PC-3 (cell line): ENCODE measurements at regions not wholly inside any gene's neighbourhood (a gene's known extent, or its start where the extent isn't known, plus 50 kb on each side); places are given as distances from the start of the nearest gene placed in this dataset.

Source experiments
- EZH2 ChIP-seq: fragments of 300-600 bp; sonication (generic); IDR thresholded peaks from one replicate; pipeline ENCODE4 v1.6.1; 2017; ENCODE audit warnings: antibody characterized with exemption, mild to moderate bottlenecking, low read length; ENCODE audit not compliant: unreplicated experiment
- EZH2phosphoT487 ChIP-seq: fragments of 300-600 bp; sonication (generic); IDR thresholded peaks from 2 replicates; pipeline ENCODE4 v1.6.1; 2018; ENCODE audit warnings: mild to moderate bottlenecking, antibody characterized with exemption, low read length, borderline replicate concordance
- TF ChIP-seq, protein P1 (sequence below): fragments of 300-600 bp; sonication (generic); conservative IDR thresholded peaks from 2 replicates; pipeline ENCODE4 v1.5.1; 2017; ENCODE audit warnings: antibody characterized with exemption, low read depth, mild to moderate bottlenecking, low read length

DNA sequence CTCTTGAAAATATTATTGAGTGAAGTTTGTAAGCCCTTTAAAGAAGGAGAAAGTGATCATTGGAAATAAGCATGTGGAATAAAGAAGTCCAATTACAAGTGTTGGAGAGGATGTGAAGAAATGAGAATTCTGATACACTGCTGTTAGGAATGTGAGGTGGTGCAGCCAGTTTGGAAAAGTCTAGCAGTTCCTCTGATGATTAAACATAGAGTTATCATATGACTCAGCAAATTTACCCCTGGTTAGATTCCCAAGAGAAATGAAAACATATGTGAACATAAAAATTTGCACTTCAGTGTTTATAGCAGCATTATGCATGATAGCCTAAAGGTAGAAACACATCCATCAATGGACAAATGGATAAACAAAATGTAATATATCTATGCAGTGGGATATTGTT lies 319.9 kb downstream of the AEBP2 start:
- TF ChIP-seq, protein P1, sequence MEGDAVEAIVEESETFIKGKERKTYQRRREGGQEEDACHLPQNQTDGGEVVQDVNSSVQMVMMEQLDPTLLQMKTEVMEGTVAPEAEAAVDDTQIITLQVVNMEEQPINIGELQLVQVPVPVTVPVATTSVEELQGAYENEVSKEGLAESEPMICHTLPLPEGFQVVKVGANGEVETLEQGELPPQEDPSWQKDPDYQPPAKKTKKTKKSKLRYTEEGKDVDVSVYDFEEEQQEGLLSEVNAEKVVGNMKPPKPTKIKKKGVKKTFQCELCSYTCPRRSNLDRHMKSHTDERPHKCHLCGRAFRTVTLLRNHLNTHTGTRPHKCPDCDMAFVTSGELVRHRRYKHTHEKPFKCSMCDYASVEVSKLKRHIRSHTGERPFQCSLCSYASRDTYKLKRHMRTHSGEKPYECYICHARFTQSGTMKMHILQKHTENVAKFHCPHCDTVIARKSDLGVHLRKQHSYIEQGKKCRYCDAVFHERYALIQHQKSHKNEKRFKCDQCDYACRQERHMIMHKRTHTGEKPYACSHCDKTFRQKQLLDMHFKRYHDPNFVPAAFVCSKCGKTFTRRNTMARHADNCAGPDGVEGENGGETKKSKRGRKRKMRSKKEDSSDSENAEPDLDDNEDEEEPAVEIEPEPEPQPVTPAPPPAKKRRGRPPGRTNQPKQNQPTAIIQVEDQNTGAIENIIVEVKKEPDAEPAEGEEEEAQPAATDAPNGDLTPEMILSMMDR: no peak
- TF ChIP-seq EZH2phosphoT487 (no peak), EZH2 (no peak)
